ENCODE measurements at regions not wholly inside any gene's neighbourhood (a gene's known extent, or its start where the extent isn't known, plus 50 kb on each side); places are given as distances from the start of the nearest gene placed in this dataset.
A peak's percentile ranks its signal among the peaks of the same experiment; 100 is the strongest.
"Not testable (repeated sequence)": the region's sequence is repeated elsewhere in the genome, so short reads cannot be mapped to it uniquely, and the experiment has no call there.

DNA sequence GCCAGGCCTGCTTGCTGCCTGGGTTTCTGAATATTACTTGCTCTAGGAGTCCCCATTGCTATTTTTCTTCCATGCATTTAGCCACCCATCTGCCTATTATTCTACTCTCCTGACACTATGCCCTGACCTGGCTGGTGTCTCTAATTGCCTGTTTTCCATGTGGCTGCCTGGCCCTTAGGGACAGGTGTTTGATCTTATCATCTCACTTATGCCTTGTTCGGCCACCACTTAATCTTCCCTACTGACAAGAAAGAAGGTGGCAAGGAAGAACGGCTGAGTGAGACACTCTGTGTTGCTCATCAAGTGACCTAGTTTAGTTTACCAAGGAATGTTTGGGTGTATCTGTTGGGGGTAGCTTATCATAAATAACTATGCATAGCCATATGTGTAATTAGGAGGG is 50.4 kb upstream of the RAPH1 start:
- DNase-seq (ENCODE audit: low read depth) = no peak
- H3K4me3 ChIP-seq (ENCODE audit: low read depth, low read length) = no peak overlapping the region

DNA sequence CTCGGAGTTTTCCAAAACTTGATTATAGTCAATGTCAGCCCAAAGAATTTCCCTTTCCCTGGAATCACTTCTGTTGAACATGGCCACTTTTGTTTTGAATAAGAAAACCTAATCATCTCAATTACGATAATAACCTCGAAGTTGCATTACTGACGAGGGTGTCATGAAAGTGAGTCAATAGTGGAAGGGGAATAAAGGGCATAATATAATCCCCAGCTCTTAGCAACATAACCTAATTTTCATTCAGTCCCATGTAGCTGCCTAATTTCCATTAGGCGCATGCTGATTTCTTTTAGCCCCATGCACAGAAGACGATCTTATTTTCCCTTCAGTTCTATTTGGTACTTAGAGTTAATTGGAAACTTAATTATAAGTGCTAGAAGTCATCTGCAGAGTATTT is 51.1 kb upstream of the RAPH1 start:
- no peak for DNase-seq (ENCODE audit: low read depth)
- H3K4me3 ChIP-seq (ENCODE audit: low read depth, low read length) = no peak overlapping the region

DNA sequence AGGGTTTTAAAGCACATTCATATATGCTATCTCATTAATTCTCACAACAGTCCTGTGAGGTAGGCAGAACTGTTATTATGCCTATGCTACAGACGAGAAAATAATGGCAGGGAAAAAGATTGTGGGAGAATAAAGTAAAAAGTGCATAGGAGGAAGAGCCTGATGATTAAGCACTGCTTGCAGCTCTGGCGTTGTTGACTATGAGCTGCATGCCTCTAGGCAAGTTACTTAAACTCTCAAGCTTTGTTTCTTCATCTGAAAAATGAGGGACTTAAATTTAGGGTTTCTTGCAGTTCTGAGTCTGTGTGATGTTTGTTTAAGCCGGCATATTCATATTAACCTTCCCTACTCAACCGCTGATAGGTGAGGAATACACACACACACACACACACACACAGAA is 51.6 kb upstream of the RAPH1 start:
- DNase-seq (ENCODE audit: low read depth) = peak; percentile 16
- H3K4me3 ChIP-seq (ENCODE audit: low read depth, low read length) = no peak overlapping the region

DNA sequence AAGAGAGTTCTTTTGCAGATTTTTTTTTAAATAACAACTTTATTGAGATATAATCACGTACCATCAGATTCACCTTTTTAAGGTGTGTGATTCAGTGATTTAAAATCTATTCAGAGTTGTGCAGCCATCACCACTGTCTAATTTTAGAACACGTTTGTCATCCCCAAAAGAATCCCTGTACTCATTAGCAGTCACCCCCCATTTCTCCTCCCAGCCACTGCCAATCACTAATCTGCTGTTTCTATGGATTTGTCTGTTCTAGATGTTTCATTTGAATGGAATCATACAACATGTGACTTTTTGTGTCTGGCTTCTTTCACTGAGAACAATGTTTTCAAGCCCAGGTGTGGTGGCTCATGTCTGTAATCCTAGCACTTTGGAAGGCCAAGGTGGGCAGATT is 55.4 kb upstream of the RAPH1 start:
- H3K4me3 ChIP-seq (ENCODE audit: low read depth, low read length) = no peak overlapping the region
- DNase-seq (ENCODE audit: low read depth) = no peak

DNA sequence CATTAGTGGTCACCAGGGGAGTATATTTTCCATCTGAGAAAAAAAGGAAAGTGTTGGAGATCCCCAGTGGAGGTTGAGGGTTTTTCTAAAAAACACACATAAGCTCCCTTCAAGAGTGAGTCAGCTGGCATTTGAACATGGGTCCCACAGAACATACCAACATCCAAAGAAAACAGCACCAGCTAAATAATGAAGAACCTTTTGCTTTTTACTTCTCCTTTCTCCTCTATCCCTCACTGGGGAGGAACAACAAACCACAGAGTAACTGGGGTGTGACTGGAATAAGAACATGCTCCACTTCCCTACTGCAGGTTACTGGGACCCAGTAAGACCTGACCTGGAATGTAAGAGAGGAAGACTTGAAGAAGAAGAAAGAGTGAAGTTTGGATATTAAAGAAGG is 56.5 kb upstream of the RAPH1 start:
- H3K4me3 ChIP-seq (ENCODE audit: low read depth, low read length) = no peak overlapping the region
- DNase-seq (ENCODE audit: low read depth) = peak; percentile 10

DNA sequence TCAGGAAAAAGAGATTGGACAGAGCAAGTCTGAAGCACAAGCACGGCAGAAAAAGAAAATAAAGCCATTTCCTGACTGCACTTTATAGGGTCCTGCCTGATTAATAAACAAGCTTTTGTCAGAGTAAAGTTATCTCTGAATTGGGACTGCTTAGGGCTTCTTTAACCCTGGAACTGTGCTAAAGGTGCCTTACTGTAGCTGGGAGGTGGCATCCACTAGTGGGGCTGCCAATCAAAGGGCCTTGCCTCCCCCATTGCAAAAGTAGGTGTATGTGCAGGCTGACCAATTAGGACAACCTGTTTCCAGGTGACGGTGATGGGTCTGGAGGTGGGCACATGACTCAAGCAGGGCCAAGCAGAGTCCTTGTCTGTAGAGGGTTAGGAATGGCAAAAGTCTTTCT is 57.4 kb upstream of the RAPH1 start:
- H3K4me3 ChIP-seq (ENCODE audit: low read depth, low read length) = no peak overlapping the region
- no peak for DNase-seq (ENCODE audit: low read depth)

DNA sequence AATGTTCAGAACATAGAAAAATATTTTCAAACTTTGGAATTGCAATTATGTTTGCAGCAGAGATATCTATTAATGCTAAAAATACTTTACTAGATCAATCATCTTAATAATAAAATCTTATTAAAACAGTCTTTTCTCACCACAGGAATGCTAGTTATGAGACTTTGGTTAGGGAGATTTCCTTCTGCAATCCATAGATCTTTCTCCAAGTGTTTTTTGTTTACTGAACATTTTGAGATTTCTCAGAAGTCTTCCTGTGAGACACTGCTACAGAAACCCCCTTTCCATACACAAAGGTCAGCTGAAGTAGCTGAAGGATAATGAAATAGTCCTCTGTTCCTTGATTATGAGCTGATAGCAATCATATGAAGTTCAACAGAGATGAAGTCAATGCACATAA is 59.4 kb upstream of the RAPH1 start:
- DNase-seq (ENCODE audit: low read depth) = no peak

DNA sequence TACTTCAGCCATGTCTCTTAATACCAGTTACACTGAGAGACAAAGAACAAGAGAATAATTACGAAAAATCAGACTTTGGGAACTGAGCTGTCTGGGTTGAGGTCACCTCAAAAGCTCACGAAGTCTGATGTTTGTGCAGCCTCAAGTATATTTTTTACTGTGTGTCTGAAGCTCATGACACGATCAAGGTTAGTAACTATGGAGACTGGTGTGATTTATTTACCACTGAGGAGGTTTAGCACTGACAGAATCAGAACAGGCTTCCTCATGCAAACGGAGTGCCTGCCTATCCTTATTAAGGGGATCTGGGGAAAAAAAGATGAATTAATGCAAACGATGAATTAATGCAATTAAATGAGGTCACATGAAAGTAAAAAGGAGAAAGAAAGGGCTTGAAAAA is 61.1 kb upstream of the RAPH1 start:
- no peak overlapping the region for H3K4me3 ChIP-seq (ENCODE audit: low read depth, low read length)
- DNase-seq (ENCODE audit: low read depth) = no peak

More for the DNA sequence above, 59.4 kb upstream of the RAPH1 start:
- H3K4me3 ChIP-seq (ENCODE audit: low read depth, low read length) = no peak overlapping the region

DNA sequence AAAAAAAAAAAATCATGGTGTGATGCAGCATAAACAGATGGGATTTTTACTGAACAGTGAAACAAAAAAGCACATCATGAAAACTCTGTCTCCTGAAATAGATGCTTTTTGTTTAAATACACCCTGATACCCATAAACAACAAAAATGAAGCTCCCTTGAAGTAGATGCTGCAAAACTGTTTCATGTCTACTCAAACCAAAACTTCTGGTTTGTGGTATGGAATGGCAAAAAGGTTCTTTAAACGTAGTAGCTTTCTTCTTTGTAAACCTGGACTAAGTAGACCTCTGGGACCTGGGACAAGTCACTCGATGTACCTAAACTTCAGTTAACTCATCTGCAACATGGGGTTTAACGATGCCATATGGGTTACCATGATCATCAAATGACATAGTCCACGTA is 64.4 kb upstream of the RAPH1 start:
- DNase-seq (ENCODE audit: low read depth) = no peak
- no peak overlapping the region for H3K4me3 ChIP-seq (ENCODE audit: low read depth, low read length)

DNA sequence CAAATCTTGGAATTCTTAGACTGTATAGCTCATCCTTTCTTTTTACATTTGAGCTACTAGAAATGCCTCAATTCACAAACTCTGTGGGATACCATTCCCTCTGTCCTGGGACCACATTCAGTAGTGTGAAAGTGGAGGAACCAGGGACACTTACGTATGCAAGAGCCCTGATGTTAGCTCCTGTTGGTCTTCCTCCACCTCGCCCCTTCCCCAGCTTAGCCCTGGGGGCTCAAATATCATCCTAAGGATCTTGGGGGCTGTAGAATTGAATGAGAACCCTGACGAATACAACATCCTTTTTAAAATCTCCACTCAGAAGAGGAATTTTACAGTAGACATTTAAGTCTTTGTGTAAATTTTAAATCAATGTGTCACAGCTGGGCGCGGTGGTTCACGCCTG is 65.2 kb upstream of the RAPH1 start:
- DNase-seq (ENCODE audit: low read depth) = no peak
- H3K4me3 ChIP-seq (ENCODE audit: low read depth, low read length) = no peak overlapping the region

DNA sequence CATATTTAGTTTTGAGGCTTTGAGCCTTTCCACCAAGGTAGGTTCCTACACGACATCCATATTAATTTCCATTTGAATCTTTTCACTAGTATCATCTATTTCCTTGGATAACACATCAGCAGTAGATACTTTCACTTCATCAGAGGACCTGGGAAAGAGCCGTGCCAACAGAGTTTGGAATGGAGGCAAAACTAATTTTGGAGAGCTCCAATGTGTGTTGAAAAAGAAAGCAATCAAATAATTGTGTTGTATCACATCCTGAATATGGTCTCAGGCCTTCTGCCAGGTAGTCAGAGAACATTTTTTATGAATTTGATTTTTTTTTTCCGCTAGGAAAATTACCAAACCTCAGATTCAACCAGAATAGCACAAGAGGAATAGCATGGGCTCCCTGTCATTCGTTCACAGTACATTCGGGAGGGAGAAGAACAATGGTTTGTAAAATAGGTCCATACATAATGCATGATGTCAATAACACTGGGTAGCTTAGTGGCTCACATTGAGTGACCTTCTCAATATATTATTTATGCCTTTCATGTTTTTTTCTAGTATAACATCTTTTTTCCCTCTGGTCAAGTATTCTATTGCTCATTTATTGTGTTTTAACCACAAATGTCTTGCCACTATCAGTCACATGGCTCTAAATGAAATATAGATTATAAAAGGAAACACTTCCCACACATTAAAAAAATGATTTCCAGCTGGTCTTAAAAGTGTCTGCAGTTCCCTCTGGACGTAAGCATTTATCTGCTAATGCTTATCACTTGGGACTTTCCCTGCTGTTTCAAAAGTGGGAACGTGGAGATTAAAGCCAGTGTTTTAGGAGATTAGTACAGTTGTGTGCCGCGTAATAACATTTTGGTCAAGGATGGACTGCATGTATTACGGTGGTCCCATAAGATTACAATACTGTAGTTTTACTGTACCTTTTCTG is 68.6 kb upstream of the RAPH1 start:
- DNase-seq (ENCODE audit: low read depth) = no peak
- H3K4me3 ChIP-seq (ENCODE audit: low read depth, low read length) = no peak overlapping the region

DNA sequence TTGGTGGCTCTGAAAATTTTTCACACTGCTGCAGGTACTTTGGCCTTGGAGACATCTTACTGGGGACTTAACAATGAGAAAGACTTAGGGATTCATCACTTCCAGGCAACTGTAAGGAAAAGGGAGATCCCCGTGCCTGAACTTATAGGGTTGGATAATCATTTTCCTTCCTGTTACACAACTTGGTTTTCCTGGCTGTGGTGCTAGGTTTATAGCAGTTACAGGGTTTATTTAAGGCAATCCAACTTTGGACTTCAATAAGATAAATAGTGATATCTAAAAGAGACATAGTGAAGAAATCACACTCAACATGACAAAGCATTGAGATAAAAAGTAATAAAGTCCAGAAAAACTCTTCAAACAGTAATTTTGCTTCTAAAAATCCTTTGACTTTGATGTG is 70.2 kb upstream of the RAPH1 start:
- no peak overlapping the region for H3K4me3 ChIP-seq (ENCODE audit: low read depth, low read length)
- peak; percentile 11 for DNase-seq (ENCODE audit: low read depth)

DNA sequence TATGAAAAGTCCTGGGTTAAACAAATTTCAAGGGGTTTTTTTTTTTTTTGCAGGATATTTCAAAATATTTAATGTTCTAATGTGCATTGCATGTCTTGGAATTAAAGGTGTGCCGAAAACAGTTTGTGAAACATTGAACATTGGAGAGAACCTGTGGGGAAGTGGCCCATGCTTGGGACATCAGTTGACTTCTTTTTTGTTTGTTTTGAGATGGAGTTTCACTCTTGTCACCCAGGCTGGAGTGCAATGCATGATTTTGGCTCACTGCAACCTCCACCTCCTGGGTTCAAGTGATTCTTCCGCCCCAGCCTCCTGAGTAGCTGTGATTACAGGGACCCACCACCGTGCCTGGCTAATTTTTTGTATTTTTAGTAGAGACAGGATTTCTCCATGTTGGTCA is 71.0 kb upstream of the RAPH1 start:
- no peak for DNase-seq (ENCODE audit: low read depth)
- H3K4me3 ChIP-seq (ENCODE audit: low read depth, low read length) = no peak overlapping the region

DNA sequence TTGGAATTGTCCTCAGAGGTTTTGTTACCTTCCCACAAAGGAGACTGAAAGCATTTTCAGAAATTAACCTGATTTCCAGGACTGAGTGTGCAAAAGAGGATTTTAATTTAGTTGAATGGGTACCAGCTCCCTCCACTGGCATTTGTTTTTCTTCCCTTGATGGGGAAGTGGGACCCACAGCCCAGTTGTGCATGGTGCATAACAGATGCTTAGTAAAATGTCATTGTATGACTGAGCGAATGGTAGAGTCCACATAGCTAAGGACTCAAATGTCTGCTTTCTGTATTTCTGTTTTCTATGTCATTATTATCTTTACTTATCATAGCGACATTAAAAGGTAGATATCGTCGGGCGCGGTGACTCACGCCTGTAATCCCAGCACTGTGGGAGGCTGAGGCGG is 75.5 kb upstream of the RAPH1 start:
- DNase-seq (ENCODE audit: low read depth) = no peak

DNA sequence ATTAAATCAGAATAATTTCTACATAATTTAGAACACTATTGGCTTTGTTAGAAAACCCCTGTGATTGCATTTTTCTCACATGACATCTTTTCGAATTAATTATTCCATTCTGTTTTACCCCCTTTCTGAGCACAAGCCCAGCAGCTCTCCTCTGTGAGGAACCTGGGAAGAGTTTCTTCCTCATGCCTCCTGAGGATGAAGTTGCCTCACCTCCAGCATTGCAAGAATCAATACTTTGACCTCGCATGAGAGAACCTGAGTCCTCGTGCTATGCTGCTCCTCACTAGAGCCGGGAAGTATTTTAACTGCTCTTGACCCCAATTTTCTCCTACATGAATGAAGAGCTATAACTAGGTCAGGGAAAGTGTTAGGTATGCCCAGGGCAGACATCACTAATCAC is 77.1 kb upstream of the RAPH1 start:
- no peak for DNase-seq (ENCODE audit: low read depth)
- H3K4me3 ChIP-seq (ENCODE audit: low read depth, low read length) = no peak overlapping the region

More for the DNA sequence above, 75.5 kb upstream of the RAPH1 start:
- no peak overlapping the region for H3K4me3 ChIP-seq (ENCODE audit: low read depth, low read length)

DNA sequence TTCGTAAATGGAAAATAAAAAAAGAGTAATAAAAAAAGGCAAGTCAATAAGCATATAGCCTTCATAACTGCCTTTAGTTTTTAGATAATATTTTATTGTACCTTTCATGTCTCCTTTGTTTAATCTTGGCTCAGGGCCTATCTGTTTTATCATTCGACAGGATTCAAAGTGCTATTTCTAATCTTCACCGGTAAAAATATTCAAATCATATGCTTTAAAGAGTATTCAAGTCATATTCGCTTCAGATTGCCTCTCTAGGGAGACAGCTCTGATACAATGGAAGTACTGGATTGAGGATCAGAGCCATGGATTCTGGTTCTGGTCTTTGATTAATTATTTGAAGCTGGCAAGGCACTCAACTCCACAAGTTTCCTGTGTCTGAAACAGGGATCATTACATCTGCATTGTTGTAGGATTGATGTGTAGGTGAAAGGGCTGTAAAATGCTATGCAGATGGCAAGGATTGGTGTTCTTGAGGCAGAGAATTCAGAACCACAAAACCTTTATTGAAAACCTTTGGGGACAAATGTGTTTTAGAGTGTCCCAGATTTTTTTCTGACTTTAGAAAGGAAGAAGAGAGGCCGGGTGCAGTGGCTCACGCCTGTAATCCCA is 84.3 kb upstream of the RAPH1 start:
- DNase-seq (ENCODE audit: low read depth) = no peak

DNA sequence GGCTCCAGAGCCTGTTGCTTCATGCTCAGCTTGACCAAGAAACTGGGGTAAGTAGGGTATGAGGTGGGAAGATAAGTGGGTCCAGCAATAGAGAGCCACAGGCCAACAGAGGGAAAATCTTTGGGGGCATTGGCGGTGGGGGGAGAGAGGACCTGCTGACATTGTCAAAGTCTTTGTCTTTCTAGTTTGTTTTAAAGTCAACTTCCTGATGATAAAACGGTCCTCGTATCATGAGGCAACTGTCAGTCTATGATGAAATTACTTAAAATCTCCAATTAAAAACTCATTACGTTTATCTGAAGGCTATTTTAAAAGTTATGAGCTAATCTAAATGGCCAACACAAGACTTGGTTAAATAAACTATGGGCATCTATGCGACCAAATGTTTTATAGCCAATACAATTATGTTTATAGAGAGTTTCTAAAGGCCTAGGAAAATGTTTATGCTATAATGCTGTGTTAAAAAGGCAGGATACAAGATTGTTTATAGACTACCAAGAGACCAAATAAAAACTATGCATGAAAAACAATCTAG is 84.4 kb upstream of the CD28 start:
- no peak overlapping the region for H3K4me3 ChIP-seq (ENCODE audit: low read depth, low read length)
- DNase-seq (ENCODE audit: low read depth) = no peak

More for the DNA sequence above, 84.3 kb upstream of the RAPH1 start:
- no peak overlapping the region for H3K4me3 ChIP-seq (ENCODE audit: low read depth, low read length)

DNA sequence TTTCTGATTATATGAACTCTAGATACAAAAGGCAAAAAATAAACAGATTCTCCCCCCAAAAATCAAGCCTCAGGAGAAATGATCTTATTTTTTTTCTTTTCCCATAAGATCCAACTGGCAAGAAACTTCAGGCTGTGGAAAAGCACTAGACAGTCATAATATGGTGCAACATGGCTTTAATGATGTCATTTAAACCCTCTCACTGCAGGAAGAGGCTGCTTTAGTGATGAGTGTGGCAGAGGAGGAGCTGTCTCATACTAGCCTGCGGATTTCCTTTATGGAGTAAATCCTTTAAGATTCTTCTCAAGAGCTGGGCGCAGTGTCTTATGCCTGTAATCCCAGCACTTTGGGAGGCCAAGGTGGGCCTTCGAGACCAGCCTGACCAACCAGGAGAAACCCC is 83.3 kb upstream of the CD28 start:
- H3K4me3 ChIP-seq (ENCODE audit: low read depth, low read length) = no peak overlapping the region
- peak; percentile 95 for DNase-seq (ENCODE audit: low read depth)

DNA sequence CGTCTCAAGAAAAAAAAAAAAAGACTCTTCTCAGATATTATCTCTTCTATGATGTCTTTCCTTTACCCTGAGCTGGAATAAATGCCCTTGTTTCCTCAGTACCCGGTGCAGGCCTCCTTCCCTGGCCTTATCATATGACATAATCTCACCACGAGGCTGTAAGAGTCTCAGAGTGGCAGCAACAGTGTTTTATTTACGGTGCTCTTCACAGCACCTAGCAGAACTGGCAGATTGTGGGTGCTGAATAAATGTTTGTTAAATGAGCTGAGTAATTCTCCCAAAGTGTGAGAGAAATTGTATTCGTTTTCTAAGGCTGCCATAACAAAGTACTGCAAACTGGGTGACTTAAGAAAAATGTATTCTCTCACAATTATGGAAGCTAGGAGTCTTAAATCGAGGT is 82.8 kb upstream of the CD28 start:
- DNase-seq (ENCODE audit: low read depth) = no peak

DNA sequence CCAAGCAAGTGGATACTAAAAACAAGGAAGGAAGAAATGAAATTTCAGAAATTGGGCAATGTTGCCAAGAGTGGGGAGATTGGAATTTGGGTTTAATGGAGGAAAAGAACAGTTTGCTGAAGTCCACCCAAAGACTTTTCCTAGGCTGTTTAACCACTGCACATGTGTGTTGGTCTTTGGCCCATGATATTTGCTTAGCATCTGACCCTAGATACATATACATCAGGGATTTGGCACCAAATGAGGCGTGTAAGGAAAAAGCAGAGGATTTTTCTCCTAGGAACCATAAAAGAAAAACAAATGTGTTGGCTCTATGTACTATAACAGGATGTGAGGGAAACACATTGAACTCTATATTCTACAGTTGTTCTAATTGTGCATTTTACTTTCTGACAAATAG is 80.7 kb upstream of the CD28 start:
- DNase-seq (ENCODE audit: low read depth) = no peak
- H3K4me3 ChIP-seq (ENCODE audit: low read depth, low read length) = no peak overlapping the region

More for the DNA sequence above, 82.8 kb upstream of the CD28 start:
- no peak overlapping the region for H3K4me3 ChIP-seq (ENCODE audit: low read depth, low read length)

DNA sequence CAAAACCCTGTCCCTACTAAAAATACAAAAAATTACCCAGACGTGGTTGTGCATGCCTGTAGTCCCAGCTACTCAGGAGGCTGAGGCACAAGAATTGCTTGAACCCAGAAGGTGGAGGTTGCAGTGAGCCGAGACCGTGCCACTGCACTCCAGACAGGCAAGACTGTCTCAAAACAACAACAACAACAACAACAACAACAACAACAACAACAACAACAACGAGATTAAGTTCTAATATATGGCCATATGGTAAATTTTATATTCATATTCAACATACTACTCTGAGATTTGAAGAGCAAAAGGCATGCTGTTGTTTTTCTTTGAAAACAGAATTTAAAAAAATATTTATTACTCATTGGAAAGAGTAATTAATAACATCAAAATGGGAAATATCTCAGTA is 80.2 kb upstream of the CD28 start:
- DNase-seq (ENCODE audit: low read depth); H3K4me3 ChIP-seq (ENCODE audit: low read depth, low read length): not testable (repeated sequence)
